ENCODE measurements at regions not wholly inside any gene's neighbourhood (a gene's known extent, or its start where the extent isn't known, plus 50 kb on each side); places are given as distances from the start of the nearest gene placed in this dataset.

GRCh38 chr2:176963568-176964287, 248.9 kb upstream of the HNRNPA3 start:
- TF ChIP-seq, protein P1, sequence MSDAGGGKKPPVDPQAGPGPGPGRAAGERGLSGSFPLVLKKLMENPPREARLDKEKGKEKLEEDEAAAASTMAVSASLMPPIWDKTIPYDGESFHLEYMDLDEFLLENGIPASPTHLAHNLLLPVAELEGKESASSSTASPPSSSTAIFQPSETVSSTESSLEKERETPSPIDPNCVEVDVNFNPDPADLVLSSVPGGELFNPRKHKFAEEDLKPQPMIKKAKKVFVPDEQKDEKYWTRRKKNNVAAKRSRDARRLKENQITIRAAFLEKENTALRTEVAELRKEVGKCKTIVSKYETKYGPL (CRISPR knock-in tag; IDR thresholded peaks at IDR 0.05) = no peak
- no peak for TF ChIP-seq MTA3 (CRISPR knock-in tag; IDR thresholded peaks at IDR 0.05)

Measured in HepG2 (cell line).